ENCODE measurements at regions not wholly inside any gene's neighbourhood (a gene's known extent, or its start where the extent isn't known, plus 50 kb on each side); places are given as distances from the start of the nearest gene placed in this dataset.

DNA sequence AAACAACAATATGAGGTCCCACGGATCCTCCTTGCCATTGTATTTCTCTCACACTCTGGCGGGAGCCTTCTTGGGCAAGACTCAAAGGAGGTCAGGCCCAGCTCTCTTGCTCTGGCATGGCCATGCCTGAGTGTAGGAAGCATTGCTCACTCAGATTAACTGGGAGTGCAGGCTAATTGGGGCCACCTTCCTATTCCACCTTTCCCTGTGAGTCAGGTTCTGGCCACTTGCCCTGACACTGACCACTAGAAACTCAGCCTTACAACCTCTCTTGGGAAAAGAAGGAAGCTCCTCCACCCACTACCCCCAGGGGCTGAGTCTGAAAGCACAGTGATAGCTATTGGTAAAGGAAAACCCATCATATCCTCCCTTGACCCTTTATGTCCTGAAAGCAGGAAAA lies 121.8 kb upstream of the NTM start:
- H3K4me3 Mint-ChIP-seq = no peak overlapping the region
- no peak overlapping the region for H3K27ac Mint-ChIP-seq
- peaks cover 17% of the 10 kb centered on the region for H3K27me3 Mint-ChIP-seq (ENCODE audit: insufficient read depth)
- H3K9me3 Mint-ChIP-seq = no peaks in the 10 kb centered on the region
- DNase-seq = no peak
- no peaks in the 10 kb centered on the region for H3K36me3 Mint-ChIP-seq (ENCODE audit: low read depth)
- TF ChIP-seq, protein P1, sequence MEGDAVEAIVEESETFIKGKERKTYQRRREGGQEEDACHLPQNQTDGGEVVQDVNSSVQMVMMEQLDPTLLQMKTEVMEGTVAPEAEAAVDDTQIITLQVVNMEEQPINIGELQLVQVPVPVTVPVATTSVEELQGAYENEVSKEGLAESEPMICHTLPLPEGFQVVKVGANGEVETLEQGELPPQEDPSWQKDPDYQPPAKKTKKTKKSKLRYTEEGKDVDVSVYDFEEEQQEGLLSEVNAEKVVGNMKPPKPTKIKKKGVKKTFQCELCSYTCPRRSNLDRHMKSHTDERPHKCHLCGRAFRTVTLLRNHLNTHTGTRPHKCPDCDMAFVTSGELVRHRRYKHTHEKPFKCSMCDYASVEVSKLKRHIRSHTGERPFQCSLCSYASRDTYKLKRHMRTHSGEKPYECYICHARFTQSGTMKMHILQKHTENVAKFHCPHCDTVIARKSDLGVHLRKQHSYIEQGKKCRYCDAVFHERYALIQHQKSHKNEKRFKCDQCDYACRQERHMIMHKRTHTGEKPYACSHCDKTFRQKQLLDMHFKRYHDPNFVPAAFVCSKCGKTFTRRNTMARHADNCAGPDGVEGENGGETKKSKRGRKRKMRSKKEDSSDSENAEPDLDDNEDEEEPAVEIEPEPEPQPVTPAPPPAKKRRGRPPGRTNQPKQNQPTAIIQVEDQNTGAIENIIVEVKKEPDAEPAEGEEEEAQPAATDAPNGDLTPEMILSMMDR (IDR thresholded peaks at IDR 0.05) = no peak
- peaks cover 11% of the 10 kb centered on the region for H3K4me1 Mint-ChIP-seq (ENCODE audit: low read depth)

DNA sequence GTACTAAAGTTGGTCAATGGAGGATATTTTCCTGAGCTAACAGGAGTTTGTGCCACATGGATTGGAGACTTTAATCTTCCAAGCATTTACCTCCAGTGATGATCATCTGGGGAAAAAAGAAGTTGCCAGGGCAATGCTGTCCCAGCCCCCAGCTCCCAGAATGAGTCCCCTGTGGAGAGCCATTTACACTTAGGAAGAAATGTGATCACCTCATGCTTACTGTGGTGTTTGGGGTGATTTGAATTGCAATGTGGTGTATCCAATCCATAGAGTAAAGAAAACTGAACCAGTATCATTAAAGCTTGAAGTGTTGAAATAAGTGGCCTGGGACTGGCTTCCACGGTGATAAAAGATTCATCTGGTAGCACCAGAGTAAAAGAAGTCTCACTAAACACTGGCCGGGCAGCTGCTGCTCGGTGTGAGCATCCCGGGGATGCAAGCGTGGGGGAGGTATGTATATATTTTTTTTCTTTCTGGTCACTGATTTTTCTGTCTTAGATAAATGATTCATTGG lies 117.2 kb upstream of the NTM start:
- peak overlapping the region; percentile 6 for H3K4me3 Mint-ChIP-seq
- no peak for DNase-seq
- H3K27ac Mint-ChIP-seq = no peak overlapping the region

DNA sequence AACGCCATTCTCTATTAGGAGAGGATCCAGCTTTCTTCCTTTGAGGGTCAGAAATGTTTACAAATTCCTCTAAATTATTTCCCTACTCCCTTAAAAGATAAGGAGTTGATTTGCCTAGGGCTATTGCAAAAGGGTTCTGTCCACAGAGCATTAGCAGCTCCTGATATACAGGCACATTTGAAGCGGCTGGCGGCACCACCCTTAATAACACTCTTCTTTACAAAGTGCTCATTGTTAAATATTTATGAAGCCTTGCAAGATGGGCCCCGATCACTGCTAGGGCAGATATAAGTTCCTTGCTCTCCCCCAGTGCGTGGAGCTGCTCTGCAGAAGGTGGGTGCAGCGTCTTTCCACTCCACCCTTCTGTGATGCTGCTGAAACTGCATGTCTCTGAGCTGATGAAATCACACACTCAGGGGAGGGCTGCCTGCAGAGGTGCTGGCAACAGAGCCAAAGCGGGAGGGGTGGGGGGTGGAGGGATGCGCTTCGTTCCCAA lies 116.7 kb upstream of the NTM start:
- Mint-ChIP-seq H3K36me3 (ENCODE audit: low read depth) (no peaks in the 10 kb centered on the region), H3K27me3 (ENCODE audit: insufficient read depth) (peaks cover 21% of the 10 kb centered on the region), H3K9me3 (no peaks in the 10 kb centered on the region), H3K4me3 (peak overlapping the region; percentile 6), H3K27ac (no peak overlapping the region), H3K4me1 (ENCODE audit: low read depth) (peaks cover 9% of the 10 kb centered on the region)
- TF ChIP-seq, protein P1 (IDR thresholded peaks at IDR 0.05) = no peak
- DNase-seq = no peak

More for the DNA sequence above, 117.2 kb upstream of the NTM start:
- Mint-ChIP-seq H3K9me3 (no peaks in the 10 kb centered on the region), H3K4me1 (ENCODE audit: low read depth) (peaks cover 9% of the 10 kb centered on the region), H3K36me3 (ENCODE audit: low read depth) (no peaks in the 10 kb centered on the region), H3K27me3 (ENCODE audit: insufficient read depth) (peaks cover 21% of the 10 kb centered on the region)
- TF ChIP-seq, protein P1 (IDR thresholded peaks at IDR 0.05) = no peak

DNA sequence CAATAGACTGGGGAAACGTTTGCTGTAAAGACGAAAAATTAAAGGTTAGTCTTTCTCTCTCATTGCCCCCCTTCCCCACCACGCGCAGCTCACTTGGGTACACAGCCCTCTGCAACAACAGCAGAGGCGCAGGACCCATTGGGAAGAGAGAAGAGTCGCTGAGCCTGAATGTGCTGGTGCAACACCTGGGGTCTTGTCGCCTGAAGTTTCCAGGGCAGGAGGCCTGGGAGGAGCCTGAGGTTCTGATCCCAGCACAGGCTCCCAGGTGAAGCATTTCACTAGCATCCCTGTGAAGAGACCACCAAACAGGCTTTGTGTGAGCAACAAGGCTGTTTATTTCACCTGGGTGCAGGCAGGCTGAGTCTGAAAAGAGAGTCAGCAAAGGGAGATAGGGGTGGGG lies 116.2 kb upstream of the NTM start:
- peaks cover 25% of the 10 kb centered on the region for H3K27me3 Mint-ChIP-seq (ENCODE audit: insufficient read depth)
- TF ChIP-seq, protein P1 (IDR thresholded peaks at IDR 0.05) = no peak
- no peak overlapping the region for H3K27ac Mint-ChIP-seq
- H3K4me1 Mint-ChIP-seq (ENCODE audit: low read depth) = peaks cover 9% of the 10 kb centered on the region
- no peak for DNase-seq
- H3K36me3 Mint-ChIP-seq (ENCODE audit: low read depth) = no peaks in the 10 kb centered on the region
- no peaks in the 10 kb centered on the region for H3K9me3 Mint-ChIP-seq
- H3K4me3 Mint-ChIP-seq = no peak overlapping the region

DNA sequence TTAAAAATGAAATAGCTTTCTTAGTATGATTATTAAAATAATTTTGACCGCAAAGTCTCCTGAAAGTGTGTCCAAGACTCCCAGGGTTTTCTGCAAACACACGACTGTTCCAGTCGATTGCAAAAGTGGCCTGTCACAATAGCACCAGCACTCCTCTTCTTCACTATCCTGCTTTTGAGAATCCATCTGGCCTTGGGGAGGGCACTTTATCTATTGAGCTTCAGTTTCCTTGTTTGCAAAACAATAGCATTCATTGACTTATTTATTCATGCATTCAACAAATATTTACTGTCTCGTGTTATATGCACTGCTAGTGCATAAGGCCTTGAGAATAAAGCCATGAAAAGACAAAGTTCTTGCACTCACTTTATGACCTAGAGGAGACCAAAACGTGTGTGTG lies 96.2 kb upstream of the NTM start:
- TF ChIP-seq, protein P1 (IDR thresholded peaks at IDR 0.05) = no peak

GRCh38 chr11:131275580-131275979 lies 94.8 kb upstream of the NTM start:
- Mint-ChIP-seq H3K27ac (no peak overlapping the region), H3K27me3 (ENCODE audit: insufficient read depth) (peaks cover 3% of the 10 kb centered on the region), H3K9me3 (peaks cover 19% of the 10 kb centered on the region), H3K4me3 (no peak overlapping the region), H3K36me3 (ENCODE audit: low read depth) (no peaks in the 10 kb centered on the region), H3K4me1 (ENCODE audit: low read depth) (no peaks in the 10 kb centered on the region)
- TF ChIP-seq, protein P1 (IDR thresholded peaks at IDR 0.05) = no peak
- no peak for DNase-seq

More for the DNA sequence above, 96.2 kb upstream of the NTM start:
- no peaks in the 10 kb centered on the region for H3K4me1 Mint-ChIP-seq (ENCODE audit: low read depth)
- H3K9me3 Mint-ChIP-seq = peaks cover 19% of the 10 kb centered on the region
- H3K27me3 Mint-ChIP-seq (ENCODE audit: insufficient read depth) = peaks cover 3% of the 10 kb centered on the region
- H3K36me3 Mint-ChIP-seq (ENCODE audit: low read depth) = no peaks in the 10 kb centered on the region
- H3K27ac Mint-ChIP-seq = no peak overlapping the region
- no peak for DNase-seq
- no peak overlapping the region for H3K4me3 Mint-ChIP-seq
